Activated T-helper 1 cell treated with anti-CD3 and anti-CD28 coated beads, Interleukin-2, amount 50 U/mL, for 16 hours (primary cell): ENCODE measurements at regions not wholly inside any gene's neighbourhood (a gene's known extent, or its start where the extent isn't known, plus 50 kb on each side); places are given as distances from the start of the nearest gene placed in this dataset.
"Not testable (repeated sequence)": the region's sequence is repeated elsewhere in the genome, so short reads cannot be mapped to it uniquely, and the experiment has no call there.

ENCODE experiments used
- DNase-seq, 2 donors: peaks; one replicate each; pipeline ENCODE4 v3.0.0-alpha.2; 2020; ENCODE audit warnings: low read depth in 1 of 2, low spot score in 1 of 2

DNA sequence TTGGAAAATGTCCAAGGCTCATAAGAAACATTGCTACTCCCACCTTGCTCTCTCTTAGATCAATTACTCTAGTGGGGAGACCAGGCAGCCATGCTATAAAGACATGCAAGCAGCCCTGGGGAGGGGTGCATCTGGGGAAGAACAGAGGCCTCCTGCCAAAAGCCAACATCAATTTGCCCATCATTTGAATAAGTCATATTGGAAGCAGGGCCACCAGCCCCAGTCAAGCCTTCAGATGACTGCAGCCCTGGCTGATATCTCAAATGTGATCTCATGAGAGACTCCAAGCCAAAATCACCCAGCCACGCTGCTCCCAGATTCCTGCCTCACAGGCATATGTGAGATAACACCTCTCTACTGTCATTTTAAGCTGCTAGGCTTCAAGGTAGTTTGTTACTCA, 157.5 kb upstream of the PDE1C start:
- no peak for DNase-seq

DNA sequence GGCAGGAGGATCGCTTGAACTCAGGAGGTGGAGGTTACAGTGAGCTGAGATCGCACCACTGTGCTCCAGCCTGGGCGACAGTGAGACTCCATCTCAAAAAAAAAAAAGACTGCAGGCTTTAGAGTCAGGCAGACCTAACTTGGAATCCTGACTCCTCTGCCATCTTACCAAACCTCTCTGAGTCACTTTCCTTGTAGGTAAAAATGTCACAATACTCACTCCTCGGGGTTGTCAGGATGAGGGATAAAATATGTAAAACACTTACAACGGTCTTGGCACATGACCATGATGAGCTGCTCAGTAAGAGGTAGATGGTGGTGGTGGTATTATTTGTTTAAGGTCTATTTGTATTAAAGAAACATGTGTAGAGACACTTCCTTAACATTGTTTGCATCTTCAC, 154.1 kb upstream of the PDE1C start:
- no peak for DNase-seq

DNA sequence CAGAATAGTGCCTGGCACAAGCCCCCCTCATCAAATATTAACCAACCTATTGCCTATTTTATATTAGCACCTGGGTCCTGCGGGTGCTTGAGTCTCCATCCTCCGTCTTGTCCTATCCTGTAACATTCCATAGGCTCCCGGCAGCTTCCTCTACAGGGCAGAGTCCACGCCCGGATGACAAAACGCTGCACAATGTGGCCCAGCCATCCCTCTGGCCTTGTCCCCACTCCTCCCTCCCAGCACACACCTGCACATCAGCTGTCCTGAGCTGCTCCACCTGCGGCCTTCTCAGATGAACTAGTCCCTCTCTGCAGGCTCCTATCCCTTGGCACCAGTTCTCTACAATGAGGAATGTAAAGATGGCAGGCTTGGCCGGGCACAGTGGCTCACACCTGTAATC, 153.5 kb upstream of the PDE1C start:
- DNase-seq: no peak

DNA sequence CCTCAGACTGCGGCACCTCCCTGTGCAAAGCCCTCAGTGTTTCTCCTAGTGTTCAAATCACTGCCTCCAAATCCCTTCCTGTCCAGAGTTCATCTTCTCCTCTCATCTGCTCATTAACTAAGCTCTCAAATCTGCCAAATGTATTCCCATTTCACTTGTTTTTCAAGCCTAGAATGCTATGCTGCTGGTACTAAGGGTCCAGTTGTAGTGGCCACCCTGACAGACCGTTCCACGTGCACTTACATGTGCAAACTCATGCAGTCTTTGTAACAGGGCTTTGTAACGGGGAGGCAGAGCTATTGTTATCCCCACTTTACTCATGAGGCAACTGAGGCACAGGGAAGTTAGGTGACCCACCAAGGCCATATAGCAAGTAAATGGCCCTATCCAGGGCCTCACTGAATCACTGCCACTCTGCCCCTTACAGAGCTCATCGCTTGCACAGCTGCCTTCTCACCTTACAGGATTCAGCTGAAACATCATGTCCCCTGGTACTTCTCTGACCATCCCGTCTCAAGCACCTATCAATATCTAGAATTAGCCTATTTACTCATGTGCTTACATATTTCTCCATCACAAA, 153.0 kb upstream of the PDE1C start:
- no peak for DNase-seq

DNA sequence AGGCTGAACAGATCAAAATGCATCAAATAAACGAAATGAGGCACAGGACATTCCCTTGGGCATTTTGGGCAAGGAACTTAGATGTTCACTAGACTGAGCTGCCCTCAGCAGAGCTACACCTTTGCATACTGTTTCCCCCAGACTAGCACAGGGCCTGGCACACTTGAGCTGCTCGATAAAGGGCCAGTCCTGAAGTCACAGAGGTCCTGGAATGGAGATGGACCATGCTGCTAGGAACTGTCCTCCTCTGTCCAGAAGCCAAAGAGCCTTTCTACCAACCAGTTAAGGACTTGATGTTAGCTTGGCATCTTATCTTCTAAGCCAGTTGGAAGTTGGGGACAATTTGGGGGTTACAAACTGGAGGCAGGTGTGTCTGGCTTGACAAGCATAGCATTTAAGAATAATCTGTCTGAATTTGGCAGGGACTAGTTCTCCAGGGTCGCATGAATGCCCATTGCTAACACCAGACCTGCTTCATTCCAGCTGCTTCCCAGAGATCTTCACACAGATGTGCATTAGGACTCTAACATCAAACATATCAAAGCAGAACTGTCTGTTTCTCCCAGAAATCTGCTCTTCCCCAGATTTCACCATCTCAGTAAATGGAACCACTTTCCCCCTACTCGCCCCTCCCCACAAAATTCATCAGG, 152.2 kb upstream of the PDE1C start:
- DNase-seq: no peak

DNA sequence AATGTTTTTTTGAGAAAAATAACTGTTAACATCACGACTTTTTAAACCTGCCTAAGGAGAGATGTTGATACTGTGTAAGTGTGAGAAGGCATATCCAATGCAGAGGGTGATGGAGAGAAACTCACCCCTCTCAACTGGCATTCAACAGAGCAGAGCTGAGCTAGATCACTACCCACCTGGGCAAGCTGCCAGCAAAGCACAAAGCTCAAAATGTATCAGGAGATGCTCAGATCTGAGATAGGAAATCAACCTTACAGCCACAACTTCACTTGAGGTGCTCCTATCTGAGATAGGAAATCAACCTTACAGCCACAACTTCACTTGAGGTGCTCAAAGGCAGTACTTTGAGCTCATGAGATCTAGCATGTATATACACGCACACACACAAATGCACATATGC, 151.5 kb upstream of the PDE1C start:
- DNase-seq: no peak

DNA sequence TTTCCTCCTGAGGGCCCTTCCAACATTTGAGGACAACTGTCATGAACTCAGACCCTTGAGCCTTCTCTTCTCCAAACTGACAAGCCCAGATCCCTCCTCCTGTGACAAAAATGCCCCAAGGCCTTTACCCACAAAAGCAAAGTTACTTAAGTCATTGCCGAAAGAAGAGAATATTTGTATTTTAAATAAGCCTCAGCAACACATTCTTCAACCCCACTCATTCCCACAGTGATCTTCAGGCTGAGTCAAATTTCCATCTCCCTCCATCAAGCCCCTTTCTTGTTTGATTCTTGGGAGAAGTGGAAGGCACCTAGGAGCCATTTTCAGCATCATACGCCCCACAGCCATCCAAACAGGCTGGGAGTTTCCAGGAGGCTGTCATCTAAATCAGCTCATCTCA, 150.8 kb upstream of the PDE1C start:
- DNase-seq: no peak

DNA sequence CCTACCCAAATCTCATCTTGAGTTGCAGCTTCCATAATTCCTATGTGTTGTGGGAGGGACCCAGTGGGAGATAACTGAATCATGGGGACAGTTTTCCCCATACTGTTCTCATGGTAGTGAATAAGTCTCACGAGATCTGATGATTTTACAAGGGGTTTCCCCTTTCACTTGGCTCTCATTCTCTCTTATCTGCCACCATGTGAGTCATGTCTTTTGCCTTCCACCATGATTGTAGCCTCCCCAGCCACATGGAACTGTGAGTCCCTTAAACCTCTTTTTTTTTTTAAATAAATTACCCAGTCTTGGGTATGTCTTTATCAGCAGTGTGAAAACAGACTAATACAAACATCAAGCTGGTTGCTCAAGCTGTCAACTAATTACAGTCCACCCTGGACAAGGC, 149.6 kb upstream of the PDE1C start:
- not testable (repeated sequence) for DNase-seq

DNA sequence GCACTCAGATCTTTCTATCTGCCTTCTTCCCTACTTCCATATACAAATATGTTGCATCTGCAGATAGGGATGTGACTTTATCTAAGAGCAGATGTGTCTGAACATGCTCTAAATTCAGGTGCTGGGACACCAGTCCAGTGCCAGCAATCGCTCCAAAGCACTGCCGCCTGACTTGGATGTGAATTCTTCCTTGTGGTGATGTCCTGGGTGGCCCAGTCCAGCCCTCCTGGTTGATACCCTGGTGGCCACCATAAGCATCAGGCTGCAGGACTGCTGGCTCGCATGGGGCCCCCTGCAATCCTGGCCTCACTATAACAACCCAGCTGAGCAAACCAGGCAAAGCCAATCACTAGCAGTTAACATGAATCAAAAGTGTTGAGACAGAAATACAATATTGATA, 149.2 kb upstream of the PDE1C start:
- no peak for DNase-seq

DNA sequence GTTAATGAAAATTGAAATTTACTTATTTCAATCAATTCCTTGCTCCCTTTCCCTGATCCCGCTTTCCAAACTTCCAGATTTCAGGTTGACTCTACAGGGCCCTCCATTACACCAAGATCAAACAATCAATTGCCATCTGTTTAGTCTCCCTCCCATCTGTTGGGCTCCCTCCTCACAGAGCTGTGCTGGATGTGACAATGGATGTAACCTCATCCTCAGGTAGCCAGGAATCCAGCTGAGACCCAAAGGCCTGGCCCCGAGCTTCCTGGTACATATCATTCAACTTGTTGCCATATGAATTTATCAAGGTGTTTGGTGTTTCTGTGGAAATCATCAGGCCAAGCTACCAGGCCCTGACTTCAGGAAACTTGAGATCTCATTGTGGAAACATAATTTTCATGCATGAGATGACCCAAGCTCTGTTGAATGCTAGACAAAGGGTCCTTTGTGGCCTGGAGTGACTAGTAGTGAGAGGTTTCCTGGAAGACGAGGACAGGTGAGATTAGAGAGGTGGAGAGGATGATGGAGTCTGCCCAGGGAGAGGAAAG, 148.6 kb upstream of the PDE1C start:
- DNase-seq: no peak

DNA sequence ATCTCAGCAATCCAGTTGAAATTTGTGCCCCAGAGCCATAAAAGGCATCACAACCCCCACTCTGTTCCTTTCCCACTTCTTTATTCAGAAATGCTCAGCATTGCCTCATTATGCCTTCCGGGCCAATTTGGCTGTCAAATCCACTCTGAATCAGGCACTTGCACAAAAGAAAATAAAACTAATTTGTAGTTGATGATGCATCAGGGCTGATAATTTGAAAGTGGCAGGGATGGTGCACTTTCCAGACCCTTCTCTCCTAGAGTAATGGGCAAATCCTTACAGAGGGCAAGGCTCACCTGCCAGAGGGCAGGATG, 147.9 kb upstream of the PDE1C start:
- DNase-seq: no peak

DNA sequence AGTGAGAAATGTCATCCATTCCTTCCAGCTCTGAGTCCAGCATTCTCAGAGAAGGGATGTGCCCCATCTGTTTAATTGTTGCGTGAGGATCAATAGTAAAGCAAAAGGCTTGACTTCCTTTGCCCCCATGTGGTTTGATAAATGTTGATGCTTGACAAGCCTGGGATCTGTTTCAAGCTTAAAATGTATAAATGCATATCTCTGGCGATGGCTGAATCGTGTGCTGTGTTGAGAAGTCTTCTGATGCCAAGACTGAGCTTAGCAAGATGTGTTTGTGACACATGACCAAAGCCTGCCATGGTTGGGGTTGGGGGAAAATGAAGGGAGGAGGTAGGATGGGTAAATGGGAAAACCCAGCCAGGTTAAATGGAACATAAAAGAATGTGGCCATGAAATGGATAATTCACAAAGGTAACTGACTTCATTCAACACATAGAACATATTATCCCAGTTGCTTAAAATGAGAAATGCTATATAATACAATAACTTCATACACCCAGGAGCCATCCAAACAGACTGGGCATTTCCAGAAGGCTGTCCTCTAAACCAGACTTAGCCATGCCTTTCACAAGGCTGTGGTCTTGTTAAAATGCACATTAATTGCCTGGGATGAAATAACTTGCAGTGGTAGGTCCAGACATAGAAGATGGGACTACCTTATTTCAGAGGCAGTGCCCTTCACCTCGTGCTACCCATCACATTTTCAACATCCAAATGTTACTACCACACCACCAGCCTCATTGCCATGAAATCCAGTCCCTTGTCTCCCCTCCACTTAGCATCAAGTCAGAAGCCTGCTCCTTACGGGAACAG, 147.3 kb upstream of the PDE1C start:
- no peak for DNase-seq

DNA sequence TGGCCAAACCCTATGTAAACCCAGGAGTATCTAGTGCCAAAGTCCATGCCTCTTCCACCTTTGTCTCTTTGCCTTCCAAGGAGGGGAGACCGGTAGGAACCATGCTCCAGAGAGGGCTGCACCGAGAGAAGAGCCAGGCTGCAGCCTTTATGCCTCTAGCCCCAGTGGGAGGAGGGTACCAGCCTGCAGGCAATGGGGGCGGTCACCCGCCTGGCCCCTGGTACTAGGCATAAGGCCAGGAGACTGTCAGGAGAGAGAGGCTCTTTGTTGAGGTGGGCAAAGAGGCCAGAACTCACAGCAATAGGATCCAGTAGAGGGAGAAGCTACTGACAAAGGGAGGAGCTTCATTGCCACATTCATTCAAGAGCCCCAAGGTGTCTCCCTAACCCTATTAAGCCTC, 146.6 kb upstream of the PDE1C start:
- no peak for DNase-seq

DNA sequence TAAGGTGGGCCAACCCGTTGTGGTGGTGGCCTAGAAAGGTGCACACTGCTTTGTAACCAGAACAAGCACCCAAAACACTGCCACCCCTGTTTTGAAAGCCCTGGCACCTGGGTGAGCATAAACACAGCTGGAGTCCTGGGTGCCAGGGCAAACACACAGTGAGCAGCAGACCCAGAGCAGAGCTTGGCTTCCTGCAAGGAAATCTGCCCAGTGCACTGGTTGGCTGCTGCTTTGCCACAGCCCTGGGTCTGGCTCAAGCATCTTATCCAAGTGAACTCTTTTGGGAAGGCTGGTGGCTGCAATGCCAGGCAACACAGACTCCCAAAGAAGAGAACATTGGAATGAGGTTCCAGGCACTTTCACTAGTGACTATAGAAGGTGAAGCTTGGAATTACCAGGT, 145.5 kb upstream of the PDE1C start:
- no peak for DNase-seq

DNA sequence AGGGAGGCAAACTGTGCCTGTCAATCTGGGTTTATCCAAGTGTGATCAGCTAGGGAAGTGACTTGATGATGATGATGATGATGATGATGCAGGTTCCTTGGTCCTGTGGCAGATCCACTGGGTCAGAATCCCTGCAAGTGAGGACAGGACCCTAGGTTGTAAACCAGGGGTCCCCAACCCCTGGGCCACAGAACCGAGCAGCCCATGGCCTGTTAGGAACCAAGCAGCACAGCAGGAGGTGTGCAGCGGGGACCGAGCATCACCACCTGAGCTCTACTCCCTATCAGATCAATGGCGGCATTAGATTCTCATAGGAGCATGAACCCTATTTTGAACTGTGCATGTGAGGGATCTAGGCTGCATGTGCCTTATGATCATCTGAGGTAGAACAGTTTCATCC, 144.7 kb upstream of the PDE1C start:
- DNase-seq: no peak

DNA sequence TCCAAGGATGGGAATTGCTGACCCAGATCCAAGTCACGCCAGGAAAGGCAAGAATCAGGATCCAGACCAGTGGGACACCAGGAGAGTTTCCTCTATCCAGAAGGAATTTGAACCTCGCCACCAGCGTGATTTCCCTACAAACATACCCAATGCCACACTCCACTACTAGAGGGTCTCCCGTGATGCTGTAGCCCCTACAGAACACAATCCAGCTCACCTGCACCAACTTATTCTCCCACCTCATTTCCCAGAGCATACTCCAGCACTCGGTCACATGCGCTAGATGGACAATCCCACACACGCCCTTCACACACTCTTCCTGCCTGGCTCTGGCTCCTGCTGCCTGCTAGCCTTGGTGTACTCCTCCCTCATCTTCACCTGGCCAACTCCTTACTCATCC, 142.1 kb upstream of the PDE1C start:
- no peak for DNase-seq

DNA sequence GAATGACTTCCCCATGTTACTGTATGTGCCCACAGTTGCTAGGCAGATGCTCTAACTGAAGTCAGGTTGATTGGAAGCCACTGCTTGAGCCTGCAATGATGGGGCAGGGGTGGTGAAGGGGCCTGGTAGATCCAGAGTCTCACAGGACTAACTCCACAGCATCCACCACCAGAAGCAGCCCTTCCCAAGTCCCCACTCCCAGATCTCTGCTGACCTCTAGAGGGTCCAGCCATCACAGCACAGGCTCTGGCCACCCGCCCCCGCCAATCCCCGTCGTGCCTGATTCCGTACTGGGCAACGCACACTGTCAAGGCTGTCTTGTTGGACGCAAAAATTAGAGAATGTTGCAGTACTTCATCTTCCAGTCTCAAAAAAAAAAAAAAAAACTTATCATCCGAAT, 136.8 kb upstream of the PDE1C start:
- no peak for DNase-seq

DNA sequence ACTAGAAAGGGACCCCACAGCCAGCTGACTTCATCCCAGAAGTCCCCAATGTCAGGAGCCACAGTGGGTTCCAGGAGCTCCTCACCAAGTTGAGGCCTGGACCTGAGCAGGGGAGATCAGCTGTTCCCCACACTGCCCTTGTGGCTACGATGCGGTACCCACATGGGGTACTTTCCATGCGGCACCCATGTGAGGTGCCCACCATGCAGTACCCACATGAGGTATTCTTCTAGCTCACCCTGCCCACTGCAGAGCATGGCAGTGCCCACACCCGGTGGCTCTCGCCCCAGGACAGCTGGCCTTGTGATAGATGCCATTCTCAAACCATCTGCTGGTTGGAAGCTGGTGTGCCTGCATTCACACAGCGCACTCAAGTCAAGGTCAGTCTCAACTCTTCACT, 136.3 kb upstream of the PDE1C start:
- no peak for DNase-seq

DNA sequence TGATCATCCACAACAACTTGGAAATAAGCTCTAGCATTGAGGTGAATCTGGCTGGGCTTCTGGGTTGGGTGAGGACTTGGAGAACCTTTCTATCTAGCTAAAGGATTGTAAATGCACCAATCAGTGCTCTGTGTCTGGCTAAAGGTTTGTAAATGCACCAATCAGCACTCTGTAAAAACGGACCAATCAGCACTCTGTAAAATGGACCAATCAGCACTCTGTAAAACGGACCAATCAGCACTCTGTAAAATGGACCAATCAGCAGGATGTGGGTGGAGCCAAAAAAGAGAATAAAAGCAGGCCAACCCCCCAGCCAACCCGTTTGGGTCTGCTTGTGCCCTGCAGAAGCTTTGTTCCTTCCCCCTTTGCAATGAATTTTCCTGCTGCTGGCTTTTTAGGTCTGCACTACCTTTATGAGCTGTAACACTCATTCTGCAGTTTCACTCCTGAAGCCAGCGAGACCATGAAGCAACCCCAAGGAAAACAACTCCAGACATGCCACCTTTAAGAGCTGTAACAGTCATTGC, 135.2 kb upstream of the PDE1C start:
- not testable (repeated sequence) for DNase-seq

DNA sequence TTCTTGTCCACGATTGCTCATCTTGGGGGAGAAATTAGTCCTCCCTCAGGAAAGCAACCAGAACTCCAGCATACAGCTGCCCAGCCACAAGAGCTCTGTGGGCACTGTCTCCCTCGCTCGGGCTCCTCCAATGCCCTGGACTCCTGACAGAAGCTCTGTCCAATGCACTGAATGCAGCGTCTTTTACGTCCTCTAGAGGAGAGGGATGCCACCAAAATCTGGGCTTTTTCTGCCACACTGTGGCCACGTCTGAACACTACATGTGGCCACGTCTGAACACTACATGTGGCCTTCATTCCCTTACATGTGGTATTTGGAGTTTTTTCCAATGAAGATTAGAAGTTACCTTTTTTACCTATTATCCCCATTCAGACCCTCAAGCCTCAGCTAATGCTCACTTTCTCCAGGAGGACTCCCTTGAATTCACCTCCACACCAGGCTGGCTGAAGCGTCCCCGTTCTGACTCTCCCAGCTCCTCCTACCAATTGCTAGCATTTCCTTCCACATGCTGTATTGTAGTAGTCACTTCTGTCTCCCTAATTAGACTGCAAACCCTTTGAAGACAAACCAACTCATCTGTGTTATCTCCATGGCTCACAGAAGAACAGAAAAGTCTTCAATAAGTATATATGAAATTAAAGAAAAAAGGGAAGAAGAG, 134.3 kb upstream of the PDE1C start:
- DNase-seq: no peak

DNA sequence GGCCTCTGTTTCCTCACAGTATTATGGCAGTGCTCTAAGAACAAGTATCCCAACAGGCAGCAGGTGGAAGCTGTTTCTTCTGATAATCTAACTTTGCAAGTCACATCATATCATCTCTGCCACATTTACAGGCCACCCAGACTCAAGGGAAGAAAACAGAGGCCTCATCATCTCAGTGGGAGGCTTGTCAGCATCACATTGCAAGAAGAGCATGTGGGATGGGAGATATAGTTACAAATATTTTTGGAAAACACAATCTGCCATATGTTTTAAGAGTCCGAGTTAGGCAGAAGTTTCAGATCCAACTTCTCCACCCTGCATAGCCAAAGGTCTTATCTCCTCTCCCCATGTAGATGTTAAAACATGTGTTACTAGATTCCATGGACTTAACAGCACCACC, 130.4 kb upstream of the PDE1C start:
- no peak for DNase-seq

DNA sequence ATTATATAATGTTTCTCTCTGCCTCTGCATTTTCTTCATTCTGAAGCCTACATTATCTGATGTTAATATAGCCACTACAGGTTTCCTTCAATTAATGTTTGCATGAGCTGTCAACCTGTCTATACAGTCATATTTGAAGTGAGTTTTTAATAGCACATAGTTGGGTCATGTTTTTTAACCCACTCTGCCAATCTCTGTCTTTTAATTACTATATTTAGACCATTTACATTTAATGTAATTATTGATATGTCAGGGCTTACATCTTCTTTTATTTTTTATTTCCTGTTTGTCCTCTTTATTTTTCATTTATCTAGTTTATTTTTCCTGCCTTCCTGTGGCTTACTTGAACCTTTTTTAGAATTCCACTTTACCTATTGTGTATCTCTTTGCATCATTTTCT, 124.3 kb upstream of the PDE1C start:
- no peak for DNase-seq
